OCI-LY7 (cell line): ENCODE measurements at regions not wholly inside any gene's neighbourhood (a gene's known extent, or its start where the extent isn't known, plus 50 kb on each side); places are given as distances from the start of the nearest gene placed in this dataset.

Source experiments
- EZH2phosphoT487 ChIP-seq: fragments of 200-600 bp; sonication (generic); IDR thresholded peaks from 2 replicates; pipeline ENCODE4 v1.6.1; 2018; ENCODE audit warnings: low read depth, borderline replicate concordance, mild to moderate bottlenecking, mixed run types, antibody characterized with exemption, low read length, moderate library complexity, mixed read lengths
- TF ChIP-seq, protein P1 (sequence below): fragments of 200-600 bp; sonication (generic); conservative IDR thresholded peaks from 2 replicates; pipeline ENCODE4 v1.5.1; 2014; ENCODE audit warnings: mild to moderate bottlenecking, antibody characterized with exemption, low read length, moderate library complexity, mixed read lengths

DNA sequence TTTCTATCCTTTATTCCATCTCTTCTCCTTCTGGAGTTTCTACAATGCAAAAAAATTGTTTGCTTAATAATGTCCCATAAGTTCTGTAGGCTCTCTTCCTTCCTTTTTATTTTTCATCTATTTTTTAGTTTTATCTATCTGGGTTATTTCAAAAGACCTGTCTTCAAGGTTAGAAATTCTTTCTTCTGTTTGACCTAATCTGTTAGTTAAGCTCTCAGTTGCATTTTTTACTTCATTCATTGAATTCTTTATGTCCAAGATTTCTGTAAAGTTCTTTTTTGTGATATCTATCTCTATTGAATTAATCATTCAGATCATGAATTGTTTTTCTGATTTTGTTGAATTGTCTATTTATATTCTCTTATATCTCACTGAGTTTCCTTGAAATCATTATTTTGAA is 145.9 kb upstream of the TLE4 start:
- TF ChIP-seq, protein P1, sequence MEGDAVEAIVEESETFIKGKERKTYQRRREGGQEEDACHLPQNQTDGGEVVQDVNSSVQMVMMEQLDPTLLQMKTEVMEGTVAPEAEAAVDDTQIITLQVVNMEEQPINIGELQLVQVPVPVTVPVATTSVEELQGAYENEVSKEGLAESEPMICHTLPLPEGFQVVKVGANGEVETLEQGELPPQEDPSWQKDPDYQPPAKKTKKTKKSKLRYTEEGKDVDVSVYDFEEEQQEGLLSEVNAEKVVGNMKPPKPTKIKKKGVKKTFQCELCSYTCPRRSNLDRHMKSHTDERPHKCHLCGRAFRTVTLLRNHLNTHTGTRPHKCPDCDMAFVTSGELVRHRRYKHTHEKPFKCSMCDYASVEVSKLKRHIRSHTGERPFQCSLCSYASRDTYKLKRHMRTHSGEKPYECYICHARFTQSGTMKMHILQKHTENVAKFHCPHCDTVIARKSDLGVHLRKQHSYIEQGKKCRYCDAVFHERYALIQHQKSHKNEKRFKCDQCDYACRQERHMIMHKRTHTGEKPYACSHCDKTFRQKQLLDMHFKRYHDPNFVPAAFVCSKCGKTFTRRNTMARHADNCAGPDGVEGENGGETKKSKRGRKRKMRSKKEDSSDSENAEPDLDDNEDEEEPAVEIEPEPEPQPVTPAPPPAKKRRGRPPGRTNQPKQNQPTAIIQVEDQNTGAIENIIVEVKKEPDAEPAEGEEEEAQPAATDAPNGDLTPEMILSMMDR, result no peak
- TF ChIP-seq EZH2phosphoT487, result no peak
